HCT116 (cell line): ENCODE measurements at regions not wholly inside any gene's neighbourhood (a gene's known extent, or its start where the extent isn't known, plus 50 kb on each side); places are given as distances from the start of the nearest gene placed in this dataset.

ENCODE experiments used
- ATAC-seq: fragments of 200-7000 bp; cut with Tn5 transposase; 2 replicates; pipeline ENCODE4 v1.9.1; 2020; ENCODE audit warnings: mild to moderate bottlenecking, moderate library complexity
- BruUV-seq: library from RNA; stranded (reverse); fragments of 400-500 nt; replicated peaks from 2 replicates; lab custom pipeline; 2021; lab: Mats Ljungman, UMichigan
- CTCF ChIA-PET: fragments of 300-600 bp; sonication (Branson Sonifier 250); formaldehyde crosslinking; loops from one replicate; lab custom pipeline; 2021; ENCODE audit warnings: antibody characterized with exemption; lab: Charles Lee
- POLR2A ChIA-PET: fragments of 300-600, 350-600 bp; sonication (Branson Sonifier 250); formaldehyde crosslinking; loops from one replicate; lab custom pipeline; 2021; ENCODE audit warnings: antibody characterized with exemption; lab: Charles Lee
- RAD21 ChIA-PET, 2 experiments: fragments of 300-600 bp; sonication (Branson Sonifier 250); formaldehyde crosslinking; loops; one replicate each; lab custom pipeline; 2023; ENCODE audit warnings: low total read pairs in 2 of 2; ENCODE audit not compliant: uncharacterized antibody in 2 of 2, unreplicated experiment in 2 of 2, low non-redundant PET in 1 of 2; lab: Charles Lee
- DNase-seq: peaks from one replicate; pipeline ENCODE4 v3.0.0-alpha.2; 2010; ENCODE audit warnings: low read depth, low spot score
- H2AFZ ChIP-seq: fragments of 200-600 bp; shearing (Covaris generic), sonication (generic); 2 replicates; pipeline ENCODE4 v1.6.1; 2017; ENCODE audit warnings: low read depth, mixed run types, mixed read lengths, antibody characterized with exemption, low read length; ENCODE audit not compliant: poor library complexity, severe bottlenecking
- H3K27ac ChIP-seq: 2 replicates; pipeline ENCODE4 v1.5.1; 2012; ENCODE audit warnings: low read depth, low read length
- H3K27me3 ChIP-seq: fragments of 200-600 bp; sonication (generic); 2 replicates; pipeline ENCODE4 v1.6.1; 2016; ENCODE audit warnings: mixed run types, low read length, mixed read lengths; ENCODE audit not compliant: insufficient read depth
- H3K36me3 ChIP-seq, 2 experiments: fragments of 200-500 bp in 1 of 2; fragments of 200-600 bp in 1 of 2; sonication (Bioruptor generic) in 1 of 2; sonication (generic) in 1 of 2; 2 replicates each; pipeline versions ENCODE4 v1.5.1 to v1.6.1; 2014 to 2016; ENCODE audit warnings: low read length in 2 of 2, inconsistent platforms in 1 of 2, mixed read lengths in 1 of 2, mixed run types in 1 of 2; ENCODE audit not compliant: insufficient read depth in 2 of 2, control insufficient read depth in 1 of 2
- H3K4me1 ChIP-seq, 2 experiments: fragments of 200-600 bp in 1 of 2; sonication (generic) in 1 of 2; 2 replicates each; pipeline versions ENCODE4 v1.5.1 to v1.6.1; 2012 to 2017; ENCODE audit warnings: low read length in 2 of 2, inconsistent platforms in 1 of 2, mild to moderate bottlenecking in 1 of 2, mixed read lengths in 1 of 2, mixed run types in 1 of 2, moderate library complexity in 1 of 2; ENCODE audit not compliant: insufficient read depth in 2 of 2, control insufficient read depth in 1 of 2
- H3K4me2 ChIP-seq: fragments of 200-600 bp; sonication (generic); 2 replicates; pipeline ENCODE4 v1.6.1; 2017; ENCODE audit warnings: mixed run types, low read length, mixed read lengths
- H3K4me3 ChIP-seq, 2 experiments: fragments of 200-600 bp in 1 of 2; sonication (generic) in 1 of 2; replicated peaks in 1 of 2; 2 replicates each; pipeline ENCODE4 v1.5.1; 2011 to 2016; ENCODE audit warnings: low read length in 2 of 2, control low read depth in 1 of 2, low read depth in 1 of 2, mild to moderate bottlenecking in 1 of 2, mixed read lengths in 1 of 2, mixed run types in 1 of 2
- H3K79me2 ChIP-seq: fragments of 200-600 bp; sonication (generic); 2 replicates; pipeline ENCODE4 v1.6.1; 2017; ENCODE audit warnings: mild to moderate bottlenecking, mixed run types, low read length, moderate library complexity, mixed read lengths; ENCODE audit not compliant: insufficient read depth
- H3K9ac ChIP-seq: fragments of 200-600 bp; sonication (generic); 2 replicates; pipeline ENCODE4 v1.6.1; 2016; ENCODE audit warnings: low read length, mixed read lengths
- H3K9me2 ChIP-seq: fragments of 200-600 bp; sonication (generic), shearing (Covaris generic); 2 replicates; pipeline ENCODE4 v1.6.1; 2017; ENCODE audit warnings: mixed run types, mild to moderate bottlenecking, moderate library complexity; ENCODE audit not compliant: insufficient read depth
- H3K9me3 ChIP-seq, 2 experiments: fragments of 200-500 bp in 1 of 2; fragments of 200-600 bp in 1 of 2; sonication (Bioruptor generic) in 1 of 2; sonication (generic) in 1 of 2; 2 replicates each; pipeline ENCODE4 v1.6.1; 2014 to 2017; ENCODE audit warnings: low read length in 2 of 2, mixed read lengths in 2 of 2, inconsistent platforms in 1 of 2, low read depth in 1 of 2, mild to moderate bottlenecking in 1 of 2, mixed run types in 1 of 2, moderate library complexity in 1 of 2; ENCODE audit not compliant: control insufficient read depth in 1 of 2, insufficient read depth in 1 of 2
- H4K20me1 ChIP-seq: fragments of 200-600 bp; sonication (generic), shearing (Covaris generic); 2 replicates; pipeline ENCODE4 v1.6.1; 2017; ENCODE audit warnings: mixed run types, mild to moderate bottlenecking, moderate library complexity; ENCODE audit not compliant: insufficient read depth
- EGR1 ChIP-seq: IDR thresholded peaks from 2 replicates; pipeline ENCODE4 v1.6.1; 2012; ENCODE audit warnings: low read depth
- ELF1 ChIP-seq: IDR thresholded peaks from 2 replicates; pipeline ENCODE4 v1.6.1; 2012; ENCODE audit warnings: low read depth, borderline replicate concordance
- EZH2phosphoT487 ChIP-seq: fragments of 200-600 bp; IDR thresholded peaks from 2 replicates; pipeline ENCODE4 v1.6.1; 2018; ENCODE audit warnings: antibody characterized with exemption, borderline replicate concordance
- POLR2AphosphoS5 ChIP-seq: IDR thresholded peaks from 2 replicates; pipeline ENCODE4 v1.6.1; 2011; ENCODE audit warnings: mild to moderate bottlenecking, low read depth, low read length, moderate library complexity
- SP1 ChIP-seq: IDR thresholded peaks from 2 replicates; pipeline ENCODE4 v1.6.1; 2012; ENCODE audit warnings: low read depth
- intact Hi-C: fragments of 100-400 bp; cut with micrococcal nuclease; formaldehyde crosslinking; loops from 2 replicates; pipeline ENCODE4 v1.10.0; 2022

GRCh38 chr12:83710851-83711250 is 1024.1 kb downstream of the TMTC2 start:
- Histone ChIP-seq H3K4me2 (no peak overlapping the region), H2AFZ (no peak overlapping the region), H3K4me3 (no peak overlapping the region), H3K79me2 (no peaks in the 10 kb centered on the region), H3K27me3 (no peaks in the 10 kb centered on the region), H3K9ac (no peak overlapping the region), H3K36me3 (no peaks in the 10 kb centered on the region), H3K27ac (no peak overlapping the region), H3K9me2 (no peaks in the 10 kb centered on the region), H3K4me1 (no peaks in the 10 kb centered on the region), H3K9me3 (peaks cover 8 to 14% of the 10 kb centered on the region in 2 experiments; a peak in 3 of 4 replicates), H4K20me1 (no peaks in the 10 kb centered on the region)
- CTCF ChIA-PET: no interaction called here
- POLR2A ChIA-PET: no interaction called here
- ATAC-seq: no peak
- no peak for DNase-seq
- RAD21 ChIA-PET: no interaction called here
- intact Hi-C loops: no loop called here
- no TSS peak for BruUV-seq
- TF ChIP-seq ELF1: no peak
- TF ChIP-seq EGR1: no peak
- no peak for TF ChIP-seq EZH2phosphoT487
- no peak for TF ChIP-seq SP1

GRCh38 chr12:83709899-83710298 is 1023.2 kb downstream of the TMTC2 start:
- Histone ChIP-seq H3K36me3 (no peaks in the 10 kb centered on the region), H3K27me3 (no peaks in the 10 kb centered on the region), H3K4me1 (no peaks in the 10 kb centered on the region), H3K9me3 (peaks cover 8 to 14% of the 10 kb centered on the region in 2 experiments; a peak in 3 of 4 replicates), H2AFZ (no peak overlapping the region), H4K20me1 (no peaks in the 10 kb centered on the region), H3K4me3 (no peak overlapping the region), H3K9ac (no peak overlapping the region), H3K4me2 (no peak overlapping the region), H3K9me2 (no peaks in the 10 kb centered on the region), H3K79me2 (no peaks in the 10 kb centered on the region), H3K27ac (no peak overlapping the region)
- ChIA-PET POLR2A (no interaction called here), CTCF (no interaction called here), RAD21 (no interaction called here)
- TF ChIP-seq SP1 (no peak), POLR2AphosphoS5 (no peak)
- intact Hi-C loops: no loop called here
- ATAC-seq (no peak), DNase-seq (no peak)
- no TSS peak for BruUV-seq
